Subcutaneous abdominal adipose tissue (tissue), 5 donors: ENCODE measurements at regions not wholly inside any gene's neighbourhood (a gene's known extent, or its start where the extent isn't known, plus 50 kb on each side); places are given as distances from the start of the nearest gene placed in this dataset.

Experiments used
- H3K27ac ChIP-seq: one replicate; pipeline ENCODE4 v1.7.0; 2013; ENCODE audit warnings: low read depth, mild to moderate bottlenecking, inconsistent platforms, low read length, moderate library complexity
- H3K27me3 ChIP-seq, 5 donors: one replicate each; pipeline ENCODE4 v1.7.0; 2013; ENCODE audit warnings: low read length in 5 of 5, inconsistent platforms in 1 of 5; ENCODE audit not compliant: control insufficient read depth in 5 of 5, insufficient read depth in 4 of 5
- H3K36me3 ChIP-seq, 5 donors: one replicate each; pipeline ENCODE4 v1.7.0; 2013; ENCODE audit warnings: low read length in 5 of 5; ENCODE audit not compliant: control insufficient read depth in 5 of 5, insufficient read depth in 5 of 5
- H3K4me1 ChIP-seq, 5 donors: one replicate each; pipeline ENCODE4 v1.7.0; 2013; ENCODE audit warnings: low read length in 5 of 5, mild to moderate bottlenecking in 3 of 5, moderate library complexity in 1 of 5; ENCODE audit not compliant: control insufficient read depth in 5 of 5, insufficient read depth in 5 of 5
- H3K4me3 ChIP-seq, 5 donors: one replicate each; pipeline ENCODE4 v1.7.0; 2013; ENCODE audit warnings: low read length in 5 of 5, low read depth in 1 of 5
- H3K9ac ChIP-seq, 5 donors: one replicate each; pipeline ENCODE4 v1.7.0; 2013; ENCODE audit warnings: low read length in 5 of 5, mild to moderate bottlenecking in 4 of 5, moderate library complexity in 3 of 5
- H3K9me3 ChIP-seq, 5 donors: one replicate each; pipeline ENCODE4 v1.7.0; 2013; ENCODE audit warnings: low read length in 5 of 5; ENCODE audit not compliant: control insufficient read depth in 5 of 5
- donor health status: healthy.
- donor health status: healthy.
- donor health status: healthy.
- donor health status: healthy.
- donor health status: healthy.

DNA sequence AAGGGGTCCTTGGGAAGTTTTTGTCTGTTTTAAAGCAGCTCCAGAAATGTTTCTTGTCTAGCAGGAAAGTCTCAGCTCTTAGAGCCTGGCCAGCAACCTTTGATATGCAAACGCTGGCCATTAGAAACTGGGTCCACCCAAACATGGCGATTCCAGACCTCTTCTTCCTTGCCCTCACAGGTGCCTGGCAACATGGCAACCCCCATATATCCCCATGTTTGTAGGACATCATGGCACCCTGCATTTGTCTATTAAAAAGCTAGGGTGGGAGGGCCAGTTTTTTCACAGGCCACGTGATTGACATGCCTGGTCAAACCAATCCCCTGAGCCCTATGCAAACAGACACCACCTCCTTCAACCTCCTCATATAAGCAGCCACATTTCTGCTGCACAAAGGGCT is 848.7 kb upstream of the FOXG1 start:
- H3K36me3 ChIP-seq = no peaks in the 10 kb centered on the region
- no peak overlapping the region for H3K27ac ChIP-seq
- no peak overlapping the region for H3K9ac ChIP-seq
- H3K9me3 ChIP-seq = peaks cover 0 to 2% (median 0%) of the 10 kb centered on the region in 5 donors
- no peaks in the 10 kb centered on the region for H3K27me3 ChIP-seq
- H3K4me1 ChIP-seq = no peaks in the 10 kb centered on the region
- H3K4me3 ChIP-seq = no peak overlapping the region

DNA sequence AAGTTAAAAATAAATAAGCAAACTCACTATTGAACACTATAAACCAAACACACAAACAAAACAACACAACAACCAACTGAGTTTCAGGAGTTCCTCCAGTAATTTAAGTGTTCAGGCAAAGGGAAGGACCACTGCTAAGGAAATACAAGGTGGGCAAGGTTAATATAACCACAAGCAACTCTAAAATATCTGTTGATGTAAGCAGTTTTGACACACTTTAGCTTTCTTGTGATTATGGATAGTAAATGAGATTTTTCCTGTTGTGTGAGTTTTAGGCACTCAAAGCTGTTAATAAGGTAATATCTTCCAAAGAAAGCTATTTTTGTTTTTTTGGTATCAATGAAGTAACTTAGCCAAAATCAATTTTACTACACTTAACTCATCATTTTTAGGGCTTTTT is 839.1 kb upstream of the FOXG1 start:
- H3K36me3 ChIP-seq = no peaks in the 10 kb centered on the region
- H3K27me3 ChIP-seq = no peaks in the 10 kb centered on the region
- H3K27ac ChIP-seq = no peak overlapping the region
- H3K9ac ChIP-seq = no peak overlapping the region
- peaks cover 0 to 5% (median 0%) of the 10 kb centered on the region in 5 donors for H3K9me3 ChIP-seq
- no peak overlapping the region for H3K4me3 ChIP-seq
- H3K4me1 ChIP-seq = no peaks in the 10 kb centered on the region

DNA sequence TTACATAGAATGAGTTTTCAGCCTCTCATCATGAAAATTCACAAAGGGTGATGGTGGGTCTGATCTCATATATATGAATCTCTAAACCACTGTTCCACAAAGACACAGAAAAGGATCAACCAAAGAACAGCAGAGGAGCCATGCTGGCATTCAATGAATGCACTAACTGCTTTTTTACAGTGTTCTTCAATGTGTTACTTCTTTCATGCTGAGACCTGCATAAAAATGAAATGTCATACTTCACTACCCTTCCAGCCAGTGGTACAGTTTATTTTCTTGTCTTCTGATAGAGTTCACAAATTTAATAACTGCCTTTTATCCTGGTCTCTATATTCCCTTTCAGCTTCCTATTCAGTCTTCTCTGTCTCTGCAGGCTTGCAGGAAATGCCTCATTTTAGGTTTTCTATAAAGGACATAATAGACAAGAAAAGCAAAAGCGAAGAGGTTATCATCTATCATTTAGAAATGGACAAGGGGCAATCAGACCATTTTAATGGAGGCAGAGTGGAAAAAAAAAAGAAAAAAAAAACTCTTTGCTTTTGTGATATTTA is 836.7 kb upstream of the FOXG1 start:
- H3K36me3 ChIP-seq = no peaks in the 10 kb centered on the region
- H3K9ac ChIP-seq = no peak overlapping the region
- no peak overlapping the region for H3K4me3 ChIP-seq
- H3K4me1 ChIP-seq = no peaks in the 10 kb centered on the region
- no peaks in the 10 kb centered on the region for H3K9me3 ChIP-seq
- no peak overlapping the region for H3K27ac ChIP-seq
- no peaks in the 10 kb centered on the region for H3K27me3 ChIP-seq

DNA sequence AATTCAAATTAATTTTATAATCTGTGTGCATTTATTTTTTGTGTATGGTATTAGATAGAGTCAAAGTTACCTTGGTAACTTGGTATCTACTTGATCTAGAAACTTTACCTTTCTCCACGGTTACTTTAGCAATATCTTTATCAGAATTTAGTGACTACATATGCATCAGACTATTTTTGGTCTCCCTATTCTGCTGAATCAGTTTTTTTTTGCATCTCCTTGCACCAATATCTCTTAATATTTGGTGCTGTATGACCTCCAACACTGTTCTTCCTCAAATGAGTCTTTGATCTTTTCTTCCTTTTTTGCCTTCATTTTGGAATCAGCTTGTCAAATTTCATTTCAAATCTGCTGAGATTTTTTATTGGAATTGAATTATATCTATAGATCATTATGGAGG is 828.2 kb upstream of the FOXG1 start:
- Histone ChIP-seq H3K4me1 (no peaks in the 10 kb centered on the region), H3K9me3 (peaks cover 0 to 3% (median 0%) of the 10 kb centered on the region in 5 donors), H3K36me3 (no peaks in the 10 kb centered on the region), H3K4me3 (no peak overlapping the region), H3K27ac (no peak overlapping the region), H3K9ac (no peak overlapping the region), H3K27me3 (no peaks in the 10 kb centered on the region)

DNA sequence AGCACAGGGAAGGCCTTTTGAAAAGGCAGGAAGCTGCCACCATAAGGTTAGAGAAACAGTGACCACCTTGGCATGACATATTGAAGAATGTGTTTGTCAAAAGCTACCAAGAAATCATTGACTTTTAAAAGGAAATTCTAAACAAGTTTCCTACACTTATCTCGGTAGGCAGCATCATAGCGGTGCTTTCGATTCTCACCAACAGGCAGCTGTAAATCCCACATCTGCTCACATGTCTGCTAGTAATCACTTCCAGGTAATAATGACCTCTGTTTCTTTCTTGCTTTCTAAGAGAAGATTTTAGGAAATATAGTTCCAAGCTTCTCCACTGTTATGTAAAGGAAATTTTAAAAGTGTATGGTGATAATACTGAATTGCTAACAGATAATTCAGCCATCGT is 821.1 kb upstream of the FOXG1 start:
- no peak overlapping the region for H3K27ac ChIP-seq
- H3K27me3 ChIP-seq = no peaks in the 10 kb centered on the region
- no peaks in the 10 kb centered on the region for H3K36me3 ChIP-seq
- H3K4me3 ChIP-seq = no peak overlapping the region
- H3K4me1 ChIP-seq = no peaks in the 10 kb centered on the region
- H3K9me3 ChIP-seq = peaks cover 0 to under 1% (median 0%) of the 10 kb centered on the region in 5 donors
- H3K9ac ChIP-seq = no peak overlapping the region

DNA sequence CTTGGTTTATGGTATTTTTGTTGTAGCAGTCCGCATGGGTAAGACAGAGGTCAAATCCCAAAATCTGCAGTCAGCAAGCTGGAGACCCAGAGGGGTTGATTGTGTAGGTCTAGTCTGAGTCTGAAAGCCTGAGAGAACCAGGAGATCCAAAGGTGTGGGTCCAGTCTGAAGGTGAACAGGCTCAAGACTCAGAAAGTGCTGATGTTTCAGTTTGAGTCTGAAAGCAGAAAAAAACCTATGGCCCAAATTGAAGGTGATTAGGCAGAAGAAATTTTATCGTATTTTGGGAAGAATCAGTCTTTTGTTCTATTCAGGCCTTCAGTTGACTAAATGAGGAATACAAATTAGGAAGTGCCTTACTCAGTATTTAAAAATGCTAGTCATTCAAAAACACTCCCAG is 807.8 kb upstream of the FOXG1 start:
- no peaks in the 10 kb centered on the region for H3K4me1 ChIP-seq
- no peaks in the 10 kb centered on the region for H3K27me3 ChIP-seq
- no peak overlapping the region for H3K4me3 ChIP-seq
- no peaks in the 10 kb centered on the region for H3K36me3 ChIP-seq
- H3K9me3 ChIP-seq = peaks cover 0 to 7% (median 0%) of the 10 kb centered on the region in 5 donors
- H3K9ac ChIP-seq = no peak overlapping the region
- no peak overlapping the region for H3K27ac ChIP-seq

DNA sequence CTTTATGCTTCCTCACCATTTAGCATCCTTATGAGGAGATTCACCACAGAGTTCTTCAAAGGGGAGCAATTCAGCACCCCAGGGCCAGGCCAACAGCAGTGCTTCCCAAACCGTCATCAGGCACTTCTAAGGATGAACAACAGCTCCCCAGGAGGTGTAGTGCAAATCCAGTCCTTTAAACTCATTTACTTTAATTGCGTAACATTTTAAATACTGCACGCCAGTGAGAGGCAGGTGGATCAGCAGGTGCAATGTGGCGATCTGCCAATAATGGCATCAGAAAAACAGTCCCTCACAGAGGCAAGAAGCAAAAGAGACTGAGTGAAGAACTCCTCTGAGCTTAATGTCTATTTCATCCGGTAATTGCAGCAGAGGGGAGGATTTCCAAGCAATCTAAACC is 770.9 kb upstream of the FOXG1 start:
- Histone ChIP-seq H3K27me3 (peaks cover 0 to 3% (median 0%) of the 10 kb centered on the region in 5 donors), H3K4me1 (no peaks in the 10 kb centered on the region), H3K27ac (no peak overlapping the region), H3K36me3 (no peaks in the 10 kb centered on the region), H3K4me3 (no peak overlapping the region), H3K9ac (no peak overlapping the region), H3K9me3 (peaks cover 0 to under 1% (median 0%) of the 10 kb centered on the region in 5 donors)

DNA sequence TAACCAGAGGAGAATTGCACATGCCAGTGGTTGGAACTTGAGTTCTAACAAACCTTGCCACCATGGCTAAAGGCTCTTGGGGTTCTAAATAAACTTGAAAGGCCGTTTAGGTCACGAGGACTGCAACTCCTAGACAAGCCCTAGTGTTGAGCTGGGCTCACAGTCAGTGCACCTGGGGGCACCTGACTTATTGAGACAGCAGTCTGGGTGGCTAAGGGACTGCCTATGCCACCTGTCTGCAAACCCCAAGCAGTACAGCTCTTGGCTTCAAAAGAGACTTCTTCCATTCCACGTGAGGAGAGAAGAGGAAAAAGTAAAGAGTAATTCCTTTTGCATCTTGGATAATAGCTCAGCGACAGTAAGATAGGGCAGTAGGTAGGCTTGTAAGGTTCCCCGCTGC is 765.6 kb upstream of the FOXG1 start:
- no peak overlapping the region for H3K9ac ChIP-seq
- no peaks in the 10 kb centered on the region for H3K36me3 ChIP-seq
- H3K27me3 ChIP-seq = no peaks in the 10 kb centered on the region
- H3K4me3 ChIP-seq = no peak overlapping the region
- peaks cover 0 to 11% (median 9%) of the 10 kb centered on the region in 5 donors for H3K9me3 ChIP-seq
- no peak overlapping the region for H3K27ac ChIP-seq
- no peaks in the 10 kb centered on the region for H3K4me1 ChIP-seq

DNA sequence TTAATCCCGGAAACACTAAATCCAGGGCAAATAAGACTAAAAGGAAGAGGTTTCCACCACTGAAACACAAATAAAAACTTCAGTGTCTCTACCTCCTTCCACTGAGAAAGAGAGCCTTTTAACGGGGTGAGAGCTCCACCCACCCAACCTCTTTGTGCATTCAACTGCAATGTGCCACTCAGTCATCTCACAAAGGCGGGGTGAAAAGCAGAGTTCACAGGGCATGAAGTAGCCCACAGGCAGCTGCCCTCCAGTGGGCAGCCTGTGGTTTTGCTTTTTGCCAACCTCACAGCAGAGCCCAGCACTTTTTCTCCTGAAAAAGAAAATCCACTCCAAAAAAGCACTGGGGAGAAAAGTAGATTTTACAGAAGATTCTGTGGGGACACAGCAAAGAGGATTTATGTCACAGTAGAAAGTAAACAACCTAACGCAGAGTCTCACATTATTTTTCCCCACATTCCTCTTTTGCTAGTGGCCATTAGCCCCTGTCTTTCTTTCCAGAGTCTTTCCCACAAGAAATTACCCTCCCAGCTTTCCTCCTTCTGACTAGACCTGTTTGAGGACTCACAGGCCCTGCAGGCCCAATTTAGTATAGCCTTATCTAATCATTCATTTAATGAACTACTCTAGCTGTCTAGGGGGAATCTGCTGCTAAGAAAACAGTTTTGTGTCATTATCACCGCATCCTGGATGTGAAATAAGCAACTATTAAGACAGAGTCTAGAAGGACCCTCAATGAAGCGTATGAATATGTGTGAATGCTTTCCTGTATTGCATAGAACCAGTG is 753.8 kb upstream of the FOXG1 start:
- no peaks in the 10 kb centered on the region for H3K27me3 ChIP-seq
- no peaks in the 10 kb centered on the region for H3K36me3 ChIP-seq
- H3K4me1 ChIP-seq = no peaks in the 10 kb centered on the region

DNA sequence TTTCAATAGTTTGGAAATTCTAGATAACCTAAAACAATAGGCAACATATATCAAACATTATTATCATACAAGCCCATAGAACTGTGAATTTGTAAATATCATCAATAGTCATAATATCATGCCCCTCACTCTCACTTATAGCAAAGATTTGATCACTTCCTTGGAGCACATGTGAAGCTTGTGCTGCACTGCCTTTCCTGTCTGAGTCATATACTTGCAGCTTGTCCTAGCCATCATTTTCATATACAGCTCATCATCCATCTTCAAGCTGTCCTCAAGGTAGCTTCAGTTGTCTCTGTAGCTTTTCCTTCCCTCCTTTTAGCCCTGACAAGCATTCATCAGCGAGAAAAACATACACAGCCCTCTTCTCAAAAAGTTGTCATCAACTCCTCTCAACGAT is 746.5 kb upstream of the FOXG1 start:
- H3K4me3 ChIP-seq = no peak overlapping the region
- no peak overlapping the region for H3K9ac ChIP-seq
- peaks cover 0 to 3% (median 0%) of the 10 kb centered on the region in 5 donors for H3K9me3 ChIP-seq
- no peak overlapping the region for H3K27ac ChIP-seq
- no peaks in the 10 kb centered on the region for H3K36me3 ChIP-seq
- H3K27me3 ChIP-seq = no peaks in the 10 kb centered on the region
- H3K4me1 ChIP-seq = no peaks in the 10 kb centered on the region

More for the DNA sequence above, 753.8 kb upstream of the FOXG1 start:
- H3K27ac ChIP-seq = no peak overlapping the region
- no peak overlapping the region for H3K9ac ChIP-seq
- H3K4me3 ChIP-seq = no peak overlapping the region
- H3K9me3 ChIP-seq = no peaks in the 10 kb centered on the region
